GM21529 (cell line): ENCODE measurements at regions not wholly inside any gene's neighbourhood (a gene's known extent, or its start where the extent isn't known, plus 50 kb on each side); places are given as distances from the start of the nearest gene placed in this dataset.

Experiments
- ATAC-seq: cut with Tn5 transposase; IDR thresholded peaks from one replicate; pipeline ENCODE4 v1.9.1; 2021; ENCODE audit not compliant: unreplicated experiment

- ATAC-seq, result no peak
Observed at GRCh38 chr2:15701341-15701907, 109.8 kb downstream of the DDX1 start.

- ATAC-seq, result no peak
Observed at GRCh38 chr2:15701991-15702390, 110.3 kb downstream of the DDX1 start.

- no peak for ATAC-seq
Observed at GRCh38 chr2:15702452-15702851, 110.8 kb downstream of the DDX1 start.

DNA sequence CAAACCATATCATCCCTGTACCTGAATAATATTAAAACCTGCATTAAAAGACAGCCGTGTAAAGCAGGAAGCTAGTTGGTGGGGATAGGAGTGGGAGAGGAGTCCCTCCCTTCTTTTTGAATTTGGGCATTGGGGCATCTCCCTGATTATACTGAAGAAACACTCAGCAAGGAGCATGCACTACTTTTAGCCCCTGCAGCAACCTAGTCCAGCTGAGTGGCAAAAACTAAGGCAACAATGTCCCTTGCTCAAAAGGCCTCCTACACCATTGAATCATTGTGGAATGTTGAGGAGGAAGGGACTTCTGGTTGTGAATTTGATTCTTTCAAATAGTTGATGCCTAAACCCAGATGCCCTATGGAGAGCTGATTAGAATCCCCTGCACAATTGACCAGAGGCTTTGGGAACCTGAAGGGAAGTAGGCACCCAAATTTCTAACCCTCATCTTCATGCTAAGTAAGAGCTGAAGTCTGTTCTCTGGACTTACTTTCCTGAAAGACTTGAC, 111.7 kb downstream of the DDX1 start:
- no peak for ATAC-seq

DNA sequence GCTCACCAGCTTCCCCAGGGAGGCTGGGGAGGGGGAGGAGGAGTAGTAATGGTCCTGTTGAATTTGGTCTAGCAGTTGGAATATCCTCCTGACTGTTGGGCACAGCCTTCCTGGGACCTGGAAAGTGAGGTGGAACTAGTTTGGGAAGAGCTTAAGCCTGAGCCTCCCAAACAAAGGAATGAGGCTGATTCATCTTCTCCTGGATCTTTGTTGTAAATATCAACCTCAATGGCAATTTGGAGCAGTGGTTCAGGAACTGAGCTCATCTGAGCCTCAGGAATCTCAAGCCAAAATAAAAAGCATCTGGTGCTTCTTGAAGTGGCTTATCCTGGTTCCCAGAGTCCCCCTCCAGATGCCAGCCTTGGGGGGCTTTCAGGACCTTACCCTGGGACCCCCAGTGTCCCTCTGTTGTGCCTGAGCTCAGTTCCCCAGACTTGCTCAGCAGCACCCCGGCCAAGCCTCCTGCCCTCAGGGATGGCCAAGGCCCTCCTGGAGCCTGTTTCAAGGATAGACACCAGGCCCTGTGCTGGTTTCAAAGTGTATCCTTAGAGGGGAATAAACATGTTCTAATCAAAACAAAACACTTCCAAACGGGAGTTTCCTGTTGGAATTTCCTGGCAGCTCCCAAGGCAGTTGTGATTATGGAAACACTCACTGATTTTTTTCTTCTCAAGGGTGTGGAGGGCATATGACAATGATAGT, 112.6 kb downstream of the DDX1 start:
- no peak for ATAC-seq

GRCh38 chr2:15704788-15705115, 113.1 kb downstream of the DDX1 start:
- no peak for ATAC-seq

DNA sequence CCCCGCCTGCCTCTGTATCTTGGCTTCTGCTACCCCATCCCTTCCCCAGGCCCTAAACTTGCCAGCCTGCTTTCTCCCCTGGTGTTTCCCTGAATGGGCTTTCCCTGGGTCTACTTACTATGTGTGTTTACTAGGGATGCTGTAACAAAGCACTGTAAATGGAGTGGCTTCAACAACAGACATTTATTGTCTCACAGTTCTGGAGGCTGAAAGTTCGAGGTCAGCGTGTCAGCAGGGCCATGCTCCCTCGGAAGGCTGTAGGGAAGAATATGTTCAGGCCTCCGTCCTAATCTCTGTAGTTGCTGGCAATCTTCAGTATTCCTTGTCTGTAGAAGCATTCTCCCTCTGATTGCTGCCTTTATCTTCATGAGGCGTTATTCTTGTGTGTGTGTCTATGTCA, 113.6 kb downstream of the DDX1 start:
- no peak for ATAC-seq

DNA sequence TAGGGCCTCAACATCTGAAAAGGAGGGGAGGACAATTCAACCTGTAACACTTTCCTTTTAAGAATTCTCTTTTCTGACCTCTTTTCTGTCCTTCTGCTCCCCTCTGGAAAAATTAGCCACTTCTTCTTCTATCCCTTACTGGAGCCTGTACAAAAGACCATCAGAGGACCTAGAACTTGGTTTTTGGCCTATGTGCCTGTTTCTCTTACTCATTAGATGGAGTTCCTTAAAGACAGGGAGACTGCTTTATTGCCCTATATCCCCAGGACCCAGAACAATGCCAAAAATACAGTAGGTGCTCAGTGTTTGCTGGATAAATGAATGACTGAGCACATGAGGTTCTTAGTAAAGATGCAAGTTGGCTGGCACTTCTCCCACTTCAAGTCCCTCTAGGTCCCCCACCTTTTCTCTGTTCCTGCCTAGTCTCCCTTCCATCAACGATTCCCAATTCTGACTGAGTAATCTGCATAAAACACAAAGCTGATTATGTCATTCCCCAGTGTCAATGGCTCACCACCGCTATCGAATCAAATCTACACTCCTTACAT, 114.2 kb downstream of the DDX1 start:
- ATAC-seq, result no peak

DNA sequence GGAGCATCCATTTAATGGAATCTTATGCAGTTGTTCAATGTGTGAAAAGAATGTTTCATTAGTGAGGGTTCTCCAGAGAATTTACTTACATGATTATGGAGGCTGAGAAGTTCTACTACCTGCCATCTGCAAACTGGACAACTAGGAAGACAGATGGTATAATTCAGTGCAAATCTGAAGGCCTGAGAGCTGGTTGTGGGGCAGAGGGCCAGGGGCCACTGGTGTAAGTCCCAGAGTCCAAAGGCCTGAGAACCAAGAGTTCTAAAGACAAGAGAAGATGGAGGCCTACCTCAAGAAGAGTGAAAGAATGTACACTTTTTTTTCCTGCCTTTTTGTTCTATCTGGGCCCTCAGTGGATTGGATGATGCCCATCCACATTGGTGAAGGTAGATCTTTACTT, 114.8 kb downstream of the DDX1 start:
- no peak for ATAC-seq

GRCh38 chr2:15706986-15707632, 115.4 kb downstream of the DDX1 start:
- no peak for ATAC-seq

GRCh38 chr2:15708161-15708560, 116.5 kb downstream of the DDX1 start:
- no peak for ATAC-seq

- no peak for ATAC-seq
Observed at GRCh38 chr2:15708865-15709820, 117.5 kb downstream of the DDX1 start.

GRCh38 chr2:15711126-15711860, 119.6 kb downstream of the DDX1 start:
- no peak for ATAC-seq

DNA sequence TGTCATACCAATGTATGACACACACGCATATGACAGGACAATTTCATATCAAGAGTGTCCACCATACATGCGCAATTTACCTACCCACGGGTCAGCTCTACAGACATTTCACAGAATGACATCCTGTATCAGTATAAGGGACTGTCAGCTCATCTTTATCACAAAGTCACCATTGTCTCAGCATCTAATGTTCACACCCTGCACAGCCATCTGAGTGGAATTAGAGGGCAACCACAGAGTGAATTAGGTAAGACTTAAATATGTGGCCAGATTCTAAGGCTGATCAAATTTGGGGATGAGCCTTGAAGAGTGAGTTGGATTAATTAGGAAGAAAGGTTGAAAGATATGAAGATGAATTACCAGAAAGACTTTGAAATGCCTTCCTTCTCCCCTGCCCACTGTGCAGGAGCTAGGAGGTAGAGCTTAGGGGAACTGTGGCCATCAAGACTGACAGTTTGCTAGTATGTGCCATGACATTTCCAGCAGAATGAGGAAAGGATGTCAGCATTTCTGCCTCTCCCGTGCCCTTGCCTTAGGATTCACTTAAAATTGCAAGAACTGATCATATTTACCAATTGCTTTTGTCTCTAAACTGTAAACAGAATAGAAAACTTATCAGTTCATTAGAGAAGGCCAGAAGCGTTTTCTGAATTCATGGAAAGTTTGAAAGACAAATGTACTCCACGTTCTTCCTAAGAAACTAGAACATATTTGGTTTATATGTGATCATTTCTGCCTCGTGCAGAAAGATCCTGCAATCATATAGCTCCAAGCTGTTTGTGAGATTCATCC, 121.1 kb downstream of the DDX1 start:
- no peak for ATAC-seq

DNA sequence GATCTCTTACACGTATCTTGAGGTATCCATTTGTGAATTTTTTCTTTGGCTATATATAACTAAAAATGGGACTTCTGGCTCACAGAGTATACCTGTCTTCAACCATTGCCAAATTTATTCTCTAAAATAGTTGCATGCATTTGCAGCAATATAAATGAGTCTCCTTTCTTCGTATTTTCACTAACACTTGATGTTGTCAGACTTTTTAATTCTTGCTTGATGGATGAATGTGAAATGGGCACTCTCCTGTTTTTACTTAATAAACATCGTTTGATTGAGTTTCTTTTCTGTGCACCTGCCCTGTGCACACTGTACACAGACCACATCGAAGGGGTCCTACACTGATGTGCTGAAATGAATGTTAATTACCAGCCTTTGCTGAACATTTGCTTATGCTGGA, 121.8 kb downstream of the DDX1 start:
- no peak for ATAC-seq

- no peak for ATAC-seq
Observed at GRCh38 chr2:15714002-15714401, 122.3 kb downstream of the DDX1 start.

DNA sequence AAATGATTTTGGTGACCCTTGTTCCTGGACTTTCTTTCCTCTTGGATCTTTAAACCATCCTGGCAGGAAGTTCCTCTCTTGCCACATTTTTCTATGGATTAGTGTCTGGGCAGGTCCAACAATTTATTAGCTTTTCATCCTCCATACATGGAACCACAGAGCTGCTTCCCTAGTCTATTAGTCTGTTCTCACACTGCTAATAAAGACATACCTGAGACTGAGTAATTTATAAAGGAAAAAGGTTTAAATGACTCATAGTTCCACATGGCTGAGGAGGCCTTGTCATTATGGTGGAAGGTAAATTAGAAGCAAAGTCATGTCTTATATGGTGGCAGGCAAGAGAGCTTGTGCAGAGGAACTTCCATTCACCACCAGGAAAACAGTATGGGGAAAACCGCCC, 122.9 kb downstream of the DDX1 start:
- ATAC-seq, result no peak

- no peak for ATAC-seq
Observed at GRCh38 chr2:15715596-15715995, 123.9 kb downstream of the DDX1 start.

GRCh38 chr2:15718103-15718943, 126.7 kb downstream of the DDX1 start:
- no peak for ATAC-seq
